ENCODE measurements at regions not wholly inside any gene's neighbourhood (a gene's known extent, or its start where the extent isn't known, plus 50 kb on each side); places are given as distances from the start of the nearest gene placed in this dataset.

DNA sequence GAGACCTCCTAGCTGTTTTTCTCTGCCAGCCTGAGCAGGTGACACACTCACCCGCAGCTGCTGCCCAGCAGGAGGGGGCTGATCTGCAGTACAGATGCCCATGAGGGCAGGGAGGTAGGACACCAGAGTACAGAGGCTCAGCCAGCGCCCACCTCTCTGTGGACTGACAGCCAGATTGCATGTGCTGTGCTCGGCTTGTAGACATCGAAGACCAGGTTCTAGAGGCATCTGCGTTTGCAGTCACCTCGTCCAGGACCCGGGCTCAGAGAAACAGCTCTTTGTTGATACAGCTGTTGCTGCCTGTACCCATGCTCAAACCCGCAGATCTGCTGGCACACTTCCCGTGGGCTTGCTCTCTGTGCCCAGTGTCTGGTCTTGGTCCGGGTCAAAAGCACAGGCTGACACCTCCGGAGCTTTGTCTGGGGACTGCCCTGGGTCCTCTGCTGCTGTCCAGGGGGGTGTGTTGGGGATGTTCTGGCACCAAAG is 224.7 kb downstream of the GLRX3 start:
- H3K4me1 ChIP-seq (ENCODE audit: control insufficient read depth in 5 of 5, insufficient read depth in 5 of 5, low read length in 5 of 5), result peaks cover 0 to 4% (median 0%) of the 10 kb centered on the region in 5 donors
- ATAC-seq (ENCODE audit: insufficient read depth, low FRiP score), result no peak
- H3K36me3 ChIP-seq (ENCODE audit: control insufficient read depth in 4 of 4, insufficient read depth in 4 of 4, low read length in 4 of 4), result no peaks in the 10 kb centered on the region
- H3K27ac ChIP-seq (ENCODE audit: low read depth in 1 of 2, low read length in 1 of 2), result no peak overlapping the region
- 65 to 82% methylated on average over 11 of the region's 11 CpGs for WGBS, 2 donors
- H3K4me3 ChIP-seq, result no peak overlapping the region
- TF ChIP-seq, protein P1, sequence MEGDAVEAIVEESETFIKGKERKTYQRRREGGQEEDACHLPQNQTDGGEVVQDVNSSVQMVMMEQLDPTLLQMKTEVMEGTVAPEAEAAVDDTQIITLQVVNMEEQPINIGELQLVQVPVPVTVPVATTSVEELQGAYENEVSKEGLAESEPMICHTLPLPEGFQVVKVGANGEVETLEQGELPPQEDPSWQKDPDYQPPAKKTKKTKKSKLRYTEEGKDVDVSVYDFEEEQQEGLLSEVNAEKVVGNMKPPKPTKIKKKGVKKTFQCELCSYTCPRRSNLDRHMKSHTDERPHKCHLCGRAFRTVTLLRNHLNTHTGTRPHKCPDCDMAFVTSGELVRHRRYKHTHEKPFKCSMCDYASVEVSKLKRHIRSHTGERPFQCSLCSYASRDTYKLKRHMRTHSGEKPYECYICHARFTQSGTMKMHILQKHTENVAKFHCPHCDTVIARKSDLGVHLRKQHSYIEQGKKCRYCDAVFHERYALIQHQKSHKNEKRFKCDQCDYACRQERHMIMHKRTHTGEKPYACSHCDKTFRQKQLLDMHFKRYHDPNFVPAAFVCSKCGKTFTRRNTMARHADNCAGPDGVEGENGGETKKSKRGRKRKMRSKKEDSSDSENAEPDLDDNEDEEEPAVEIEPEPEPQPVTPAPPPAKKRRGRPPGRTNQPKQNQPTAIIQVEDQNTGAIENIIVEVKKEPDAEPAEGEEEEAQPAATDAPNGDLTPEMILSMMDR (IDR thresholded peaks at IDR 0.05; ENCODE audit: control extremely low read depth, extremely low read depth), result no peak
- H3K9ac ChIP-seq (ENCODE audit: insufficient read depth in 1 of 2, low read length in 2 of 2), result no peak overlapping the region
- no peaks in the 10 kb centered on the region for H3K9me3 ChIP-seq (ENCODE audit: control insufficient read depth in 4 of 4, insufficient read depth in 3 of 4, low read length in 3 of 4)
- H3K27me3 ChIP-seq (ENCODE audit: control insufficient read depth in 3 of 3, insufficient read depth in 3 of 3, low read length in 2 of 3), result peaks cover 0 to 2% (median 0%) of the 10 kb centered on the region in 3 donors
- no peak for DNase-seq

DNA sequence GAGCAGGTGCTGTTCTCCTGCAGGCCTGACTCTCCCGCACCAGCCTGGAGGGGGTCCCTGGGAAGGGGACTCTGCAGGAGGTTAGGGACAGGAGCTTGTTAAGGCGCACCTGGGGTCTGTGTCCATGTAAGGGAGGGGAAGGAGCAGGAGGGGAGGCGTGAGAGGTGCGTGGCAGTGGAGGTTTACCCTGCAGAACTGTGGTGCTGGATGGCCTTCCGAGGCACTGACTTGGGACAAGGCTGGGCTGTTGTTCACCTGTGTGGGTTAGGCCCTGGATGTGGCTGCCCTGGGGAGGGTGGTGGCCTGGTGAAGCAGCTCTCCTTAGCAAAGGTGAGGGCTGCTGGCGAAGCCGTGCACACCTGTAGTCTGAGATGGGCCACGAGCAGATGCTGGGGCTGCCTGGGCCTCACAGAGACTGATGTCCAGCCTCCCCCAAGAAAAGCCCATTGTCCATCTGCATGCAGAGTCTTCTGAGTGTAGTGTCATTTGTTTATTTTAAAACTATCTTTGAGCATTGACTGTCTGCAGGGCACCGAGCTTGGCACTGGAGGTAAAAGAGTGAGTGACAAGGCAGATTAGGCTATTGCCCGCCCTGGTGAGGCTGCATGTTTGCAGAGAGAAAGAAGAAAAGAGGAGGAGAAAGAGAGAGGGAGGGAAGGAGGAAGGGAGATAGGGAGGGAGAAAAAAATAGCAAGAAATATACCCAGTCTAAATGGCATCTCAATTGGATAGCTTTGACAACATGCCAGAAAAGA is 225.3 kb downstream of the GLRX3 start:
- no peak for DNase-seq
- peaks cover 0 to 2% (median 0%) of the 10 kb centered on the region in 3 donors for H3K27me3 ChIP-seq (ENCODE audit: control insufficient read depth in 3 of 3, insufficient read depth in 3 of 3, low read length in 2 of 3)
- no peak for ATAC-seq (ENCODE audit: insufficient read depth, low FRiP score)

DNA sequence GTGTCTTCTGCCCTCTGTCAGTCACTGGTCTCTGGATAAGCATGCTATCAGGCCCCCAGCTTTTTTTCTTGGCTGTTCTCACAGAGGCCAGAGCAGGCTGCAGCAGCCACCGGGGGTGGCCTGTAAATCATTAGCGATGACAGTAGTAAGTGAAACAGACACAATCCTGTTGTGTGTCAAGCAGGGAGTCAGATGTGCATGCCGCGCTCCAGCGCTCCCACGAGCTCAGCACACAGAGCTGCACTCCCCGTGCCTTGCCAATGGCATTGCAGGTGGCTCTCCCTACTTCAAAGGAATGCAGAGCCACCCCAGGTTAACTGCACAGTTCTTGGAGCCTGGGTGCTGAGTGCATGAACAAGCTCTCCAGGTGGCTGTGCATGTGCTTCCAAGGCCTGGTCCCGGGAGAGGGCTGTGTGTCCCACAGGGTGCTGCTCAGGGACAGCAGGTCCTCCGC is 226.1 kb downstream of the GLRX3 start:
- 46 to 49% methylated on average over 8 to 9 of the region's 9 CpGs for WGBS, 2 donors
- DNase-seq (peak; percentile 61 to 76 (median 67)), ATAC-seq (ENCODE audit: insufficient read depth, low FRiP score) (no peak)

More for the DNA sequence above, 225.3 kb downstream of the GLRX3 start:
- H3K9me3 ChIP-seq (ENCODE audit: control insufficient read depth in 4 of 4, insufficient read depth in 3 of 4, low read length in 3 of 4), result no peaks in the 10 kb centered on the region
- H3K4me1 ChIP-seq (ENCODE audit: control insufficient read depth in 5 of 5, insufficient read depth in 5 of 5, low read length in 5 of 5), result peaks cover 0 to 4% (median 0%) of the 10 kb centered on the region in 5 donors
- no peak overlapping the region for H3K9ac ChIP-seq (ENCODE audit: insufficient read depth in 1 of 2, low read length in 2 of 2)
- no peak overlapping the region for H3K4me3 ChIP-seq
- H3K27ac ChIP-seq (ENCODE audit: low read depth in 1 of 2, low read length in 1 of 2), result no peak overlapping the region
- H3K36me3 ChIP-seq (ENCODE audit: control insufficient read depth in 4 of 4, insufficient read depth in 4 of 4, low read length in 4 of 4), result no peaks in the 10 kb centered on the region
- TF ChIP-seq, protein P1 (IDR thresholded peaks at IDR 0.05; ENCODE audit: control extremely low read depth, extremely low read depth), result no peak
- 79 to 84% methylated on average over 10 of the region's 10 CpGs for WGBS, 2 donors

More for the DNA sequence above, 226.1 kb downstream of the GLRX3 start:
- Histone ChIP-seq H3K36me3 (ENCODE audit: control insufficient read depth in 4 of 4, insufficient read depth in 4 of 4, low read length in 4 of 4) (no peaks in the 10 kb centered on the region), H3K9me3 (ENCODE audit: control insufficient read depth in 4 of 4, insufficient read depth in 3 of 4, low read length in 3 of 4) (no peaks in the 10 kb centered on the region), H3K27me3 (ENCODE audit: control insufficient read depth in 3 of 3, insufficient read depth in 3 of 3, low read length in 2 of 3) (peaks cover 0 to 2% (median 0%) of the 10 kb centered on the region in 3 donors), H3K4me3 (no peak overlapping the region), H3K9ac (ENCODE audit: insufficient read depth in 1 of 2, low read length in 2 of 2) (no peak overlapping the region), H3K27ac (ENCODE audit: low read depth in 1 of 2, low read length in 1 of 2) (no peak overlapping the region), H3K4me1 (ENCODE audit: control insufficient read depth in 5 of 5, insufficient read depth in 5 of 5, low read length in 5 of 5) (peaks cover 0 to 4% (median 0%) of the 10 kb centered on the region in 5 donors)
- TF ChIP-seq, protein P1 (IDR thresholded peaks at IDR 0.05; ENCODE audit: control extremely low read depth, extremely low read depth), result no peak
